Astrocyte (in vitro differentiated cells and primary cell): ENCODE measurements at regions not wholly inside any gene's neighbourhood (a gene's known extent, or its start where the extent isn't known, plus 50 kb on each side); places are given as distances from the start of the nearest gene placed in this dataset.

Experiments
- EZH2 ChIP-seq: IDR thresholded peaks from 2 replicates; pipeline ENCODE4 v1.6.1; 2012; ENCODE audit warnings: mild to moderate bottlenecking, low read length, inconsistent platforms; ENCODE audit not compliant: insufficient read depth
- TF ChIP-seq, protein P1 (sequence below): IDR thresholded peaks from 2 replicates; pipeline ENCODE4 v1.5.1; 2011; ENCODE audit warnings: low read depth, mild to moderate bottlenecking, inconsistent platforms, low read length, moderate library complexity; ENCODE audit not compliant: insufficient read depth

GRCh38 chr6:145480024-145480423 is 255.3 kb downstream of the EPM2A start:
- TF ChIP-seq, protein P1, sequence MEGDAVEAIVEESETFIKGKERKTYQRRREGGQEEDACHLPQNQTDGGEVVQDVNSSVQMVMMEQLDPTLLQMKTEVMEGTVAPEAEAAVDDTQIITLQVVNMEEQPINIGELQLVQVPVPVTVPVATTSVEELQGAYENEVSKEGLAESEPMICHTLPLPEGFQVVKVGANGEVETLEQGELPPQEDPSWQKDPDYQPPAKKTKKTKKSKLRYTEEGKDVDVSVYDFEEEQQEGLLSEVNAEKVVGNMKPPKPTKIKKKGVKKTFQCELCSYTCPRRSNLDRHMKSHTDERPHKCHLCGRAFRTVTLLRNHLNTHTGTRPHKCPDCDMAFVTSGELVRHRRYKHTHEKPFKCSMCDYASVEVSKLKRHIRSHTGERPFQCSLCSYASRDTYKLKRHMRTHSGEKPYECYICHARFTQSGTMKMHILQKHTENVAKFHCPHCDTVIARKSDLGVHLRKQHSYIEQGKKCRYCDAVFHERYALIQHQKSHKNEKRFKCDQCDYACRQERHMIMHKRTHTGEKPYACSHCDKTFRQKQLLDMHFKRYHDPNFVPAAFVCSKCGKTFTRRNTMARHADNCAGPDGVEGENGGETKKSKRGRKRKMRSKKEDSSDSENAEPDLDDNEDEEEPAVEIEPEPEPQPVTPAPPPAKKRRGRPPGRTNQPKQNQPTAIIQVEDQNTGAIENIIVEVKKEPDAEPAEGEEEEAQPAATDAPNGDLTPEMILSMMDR, result no peak
- no peak for TF ChIP-seq EZH2
